ENCODE measurements at regions not wholly inside any gene's neighbourhood (a gene's known extent, or its start where the extent isn't known, plus 50 kb on each side); places are given as distances from the start of the nearest gene placed in this dataset.

- TF ChIP-seq, protein P1, sequence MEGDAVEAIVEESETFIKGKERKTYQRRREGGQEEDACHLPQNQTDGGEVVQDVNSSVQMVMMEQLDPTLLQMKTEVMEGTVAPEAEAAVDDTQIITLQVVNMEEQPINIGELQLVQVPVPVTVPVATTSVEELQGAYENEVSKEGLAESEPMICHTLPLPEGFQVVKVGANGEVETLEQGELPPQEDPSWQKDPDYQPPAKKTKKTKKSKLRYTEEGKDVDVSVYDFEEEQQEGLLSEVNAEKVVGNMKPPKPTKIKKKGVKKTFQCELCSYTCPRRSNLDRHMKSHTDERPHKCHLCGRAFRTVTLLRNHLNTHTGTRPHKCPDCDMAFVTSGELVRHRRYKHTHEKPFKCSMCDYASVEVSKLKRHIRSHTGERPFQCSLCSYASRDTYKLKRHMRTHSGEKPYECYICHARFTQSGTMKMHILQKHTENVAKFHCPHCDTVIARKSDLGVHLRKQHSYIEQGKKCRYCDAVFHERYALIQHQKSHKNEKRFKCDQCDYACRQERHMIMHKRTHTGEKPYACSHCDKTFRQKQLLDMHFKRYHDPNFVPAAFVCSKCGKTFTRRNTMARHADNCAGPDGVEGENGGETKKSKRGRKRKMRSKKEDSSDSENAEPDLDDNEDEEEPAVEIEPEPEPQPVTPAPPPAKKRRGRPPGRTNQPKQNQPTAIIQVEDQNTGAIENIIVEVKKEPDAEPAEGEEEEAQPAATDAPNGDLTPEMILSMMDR (IDR thresholded peaks at IDR 0.05): no peak
- no peak for TF ChIP-seq POLR2A (IDR thresholded peaks at IDR 0.05)
These were observed 136.3 kb downstream of the ZNF248 start for GRCh38 chr10:37721100-37721499.
